A549 (cell line): ENCODE measurements at regions not wholly inside any gene's neighbourhood (a gene's known extent, or its start where the extent isn't known, plus 50 kb on each side); places are given as distances from the start of the nearest gene placed in this dataset.

Experiments
- ATAC-seq, 2 experiments: fragments of 200-7000 bp in 1 of 2; fragments of >200 bp in 1 of 2; cut with Nextera tagmentation in 1 of 2; cut with Tn5 transposase in 1 of 2; 3 replicates each; pipeline versions ENCODE4 v1.8.0 to v1.9.1; 2018 to 2020; ENCODE audit warnings: mild to moderate bottlenecking in 1 of 2, moderate library complexity in 1 of 2
- CTCF ChIA-PET: fragments of 300-600 bp; sonication (Branson Sonifier 250); formaldehyde crosslinking; extraction: SDS; loops from one replicate; lab custom pipeline; 2021; ENCODE audit warnings: antibody characterized with exemption, inconsistent platforms; lab: Yijun Ruan, JAX
- POLR2A ChIA-PET: fragments of 350-600 bp; formaldehyde crosslinking; extraction: SDS; loops from one replicate; lab custom pipeline; 2021; ENCODE audit warnings: antibody characterized with exemption, inconsistent platforms; lab: Yijun Ruan, JAX
- DNase-seq, 2 experiments: peaks; one replicate each; pipeline versions ENCODE4 v3.0.0 to v3.0.0-alpha.2; 2011 to 2016; ENCODE audit warnings: low read depth in 1 of 2, low spot score in 1 of 2
- FAIRE-seq: peaks from 2 replicates; lab custom pipeline; 2011; peaks lifted over from hg19 to GRCh38; lab: Jason Lieb, UNC
- H3K27ac ChIP-seq, 2 experiments: fragments of >200 bp; sonication (Bioruptor Twin); formaldehyde crosslinking; 3 replicates each; pipeline ENCODE4 v1.5.1; 2016 to 2017
- H3K4me1 ChIP-seq: fragments of >200 bp; sonication (Bioruptor Twin); formaldehyde crosslinking; 3 replicates; pipeline ENCODE4 v1.6.1; 2016
- H3K4me2 ChIP-seq: fragments of >200 bp; sonication (Bioruptor Twin); formaldehyde crosslinking; 3 replicates; pipeline ENCODE4 v1.6.1; 2016
- H3K4me3 ChIP-seq: fragments of >200 bp; sonication (Bioruptor Twin); formaldehyde crosslinking; 3 replicates; pipeline ENCODE4 v1.5.1; 2016
- H3K9me3 ChIP-seq: fragments of >200 bp; sonication (Bioruptor Twin); formaldehyde crosslinking; 3 replicates; pipeline ENCODE4 v1.6.1; 2016
- CBX2 ChIP-seq: fragments of 200-600 bp; sonication (generic); IDR thresholded peaks from 2 replicates; pipeline ENCODE4 v1.6.1; 2016; ENCODE audit warnings: low read depth, mild to moderate bottlenecking, borderline replicate concordance
- CBX8 ChIP-seq: fragments of 200-600 bp; sonication (generic); IDR thresholded peaks from 2 replicates; pipeline ENCODE4 v1.6.1; 2016
- CEBPB ChIP-seq, 2 experiments: fragments of >200 bp in 1 of 2; sonication (Bioruptor Twin) in 1 of 2; formaldehyde crosslinking in 1 of 2; IDR thresholded peaks; 2 replicates each; pipeline ENCODE4 v1.6.1; 2012 to 2016
- EHF ChIP-seq: fragments of 250-450 bp; sonication (Bioruptor Pico); IDR thresholded peaks from 2 replicates; pipeline ENCODE4 v1.5.0; 2020; ENCODE audit warnings: mild to moderate bottlenecking
- EHMT2 ChIP-seq: fragments of 200-600 bp; sonication (generic); IDR thresholded peaks from 2 replicates; pipeline ENCODE4 v1.6.1; 2016; ENCODE audit warnings: antibody characterized with exemption, low read depth, mild to moderate bottlenecking, moderate library complexity
- ESRRA ChIP-seq: fragments of 150-350 bp; IDR thresholded peaks from 2 replicates; pipeline ENCODE4 v1.6.1; 2014; ENCODE audit warnings: mild to moderate bottlenecking, low read length, borderline replicate concordance
- FOSL2 ChIP-seq, 2 experiments: fragments of 450-650 bp in 1 of 2; fragments of >200 bp in 1 of 2; sonication (Bioruptor Twin) in 1 of 2; formaldehyde crosslinking; IDR thresholded peaks; 2 replicates each; pipeline versions ENCODE4 v1.5.0 to v1.6.1; 2016 to 2020; ENCODE audit warnings: mild to moderate bottlenecking in 1 of 2, moderate library complexity in 1 of 2
- GATA3 ChIP-seq: IDR thresholded peaks from 2 replicates; pipeline ENCODE4 v1.6.1; 2012; ENCODE audit warnings: borderline replicate concordance
- HDAC2 ChIP-seq: fragments of 200-600 bp; sonication (generic); IDR thresholded peaks from 2 replicates; pipeline ENCODE4 v1.6.1; 2016
- HEYL ChIP-seq: fragments of 250-450 bp; sonication (Bioruptor Pico); IDR thresholded peaks from 2 replicates; pipeline ENCODE4 v1.8.0; 2021; ENCODE audit warnings: mild to moderate bottlenecking, moderate library complexity
- HOXB13 ChIP-seq: fragments of 250-450 bp; sonication (Bioruptor Pico); IDR thresholded peaks from 2 replicates; pipeline ENCODE4 v1.5.0; 2020; ENCODE audit warnings: low read depth, mild to moderate bottlenecking, moderate library complexity
- KDM1A ChIP-seq: fragments of 200-600 bp; sonication (generic); IDR thresholded peaks from 2 replicates; pipeline ENCODE4 v1.6.1; 2016; ENCODE audit warnings: low read depth, mild to moderate bottlenecking
- MAZ ChIP-seq: fragments of 150-350 bp; IDR thresholded peaks from 2 replicates; pipeline ENCODE4 v1.6.1; 2014; ENCODE audit warnings: antibody characterized with exemption, low read depth, low read length, borderline replicate concordance
- NPAS2 ChIP-seq: fragments of 250-450 bp; sonication (Bioruptor Pico); IDR thresholded peaks from 2 replicates; pipeline ENCODE4 v1.8.0; 2022; ENCODE audit warnings: mild to moderate bottlenecking, moderate library complexity, borderline replicate concordance
- PHF8 ChIP-seq: fragments of 200-600 bp; sonication (generic); IDR thresholded peaks from 2 replicates; pipeline ENCODE4 v1.6.1; 2016; ENCODE audit warnings: low read depth, mild to moderate bottlenecking, antibody characterized with exemption, moderate library complexity, borderline replicate concordance
- POLR2A ChIP-seq: IDR thresholded peaks from 2 replicates; pipeline ENCODE4 v1.6.1; 2012; ENCODE audit warnings: mild to moderate bottlenecking, low read length
- RAD21 ChIP-seq, 2 experiments: fragments of >200 bp in 1 of 2; sonication (Bioruptor Twin) in 1 of 2; formaldehyde crosslinking in 1 of 2; IDR thresholded peaks in 1 of 2; conservative IDR thresholded peaks in 1 of 2; 2 replicates in 1 of 2; 3 replicates in 1 of 2; pipeline ENCODE4 v1.6.1; 2012 to 2018; ENCODE audit warnings: inconsistent platforms in 1 of 2
- RFX5 ChIP-seq: fragments of 450-650 bp; IDR thresholded peaks from 2 replicates; pipeline ENCODE4 v1.7.1; 2014; ENCODE audit warnings: antibody characterized with exemption, mild to moderate bottlenecking, moderate library complexity
- RNF2 ChIP-seq: fragments of 200-600 bp; sonication (generic); IDR thresholded peaks from 2 replicates; pipeline ENCODE4 v1.6.1; 2016; ENCODE audit warnings: low read depth, mild to moderate bottlenecking, antibody characterized with exemption, moderate library complexity, borderline replicate concordance
- ZC3H11A ChIP-seq: fragments of 450-650 bp; IDR thresholded peaks from 2 replicates; pipeline ENCODE4 v1.6.1; 2014; ENCODE audit warnings: antibody characterized with exemption, mild to moderate bottlenecking
- WGBS: methylation state at CpG from one replicate; pipeline ENCODE4 v1.1.6; 2017; ENCODE audit errors: missing lambda C conversion rate; 5-methylcytosine and 5-hydroxymethylcytosine counted together
- TF ChIP-seq, protein P1 (sequence below): fragments of >200 bp; sonication (Bioruptor Twin); formaldehyde crosslinking; IDR thresholded peaks from 2 replicates; pipeline ENCODE4 v1.6.1; 2016
- TF ChIP-seq, protein P2 (sequence below): fragments of 200-600 bp; sonication (generic); IDR thresholded peaks from 2 replicates; pipeline ENCODE4 v1.6.1; 2016; ENCODE audit warnings: antibody characterized with exemption, mild to moderate bottlenecking, moderate library complexity
- TF ChIP-seq, protein P3 (sequence below): IDR thresholded peaks from 2 replicates; pipeline ENCODE4 v1.6.1; 2012
- TF ChIP-seq, protein P4 (sequence below): fragments of >200 bp; sonication (Bioruptor Twin); formaldehyde crosslinking; IDR thresholded peaks from 3 replicates; pipeline ENCODE4 v1.5.1; 2016
- TF ChIP-seq, protein P5 (sequence below): IDR thresholded peaks from 2 replicates; pipeline ENCODE4 v1.6.1; 2012

DNA sequence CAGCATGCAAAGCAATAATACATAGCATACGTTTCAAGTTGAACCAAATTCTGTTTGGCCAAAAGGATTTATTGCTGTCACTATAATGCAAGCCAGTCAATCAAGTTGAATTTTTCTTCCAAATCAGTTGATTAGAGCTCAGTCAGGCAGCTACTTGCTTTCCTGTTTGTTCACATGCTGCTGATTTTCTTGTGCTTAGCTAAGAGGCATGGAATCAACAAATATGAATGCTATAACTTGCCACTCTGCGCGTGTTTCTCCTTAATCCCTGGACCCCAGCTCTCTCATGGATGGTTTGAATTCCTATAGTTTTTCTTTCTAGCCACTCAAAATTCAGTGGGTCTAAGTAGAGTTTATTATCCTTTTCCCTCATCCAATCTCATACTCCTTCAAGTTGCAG is 311.3 kb downstream of the KLF5 start:
- no peak for FAIRE-seq
- no peak for DNase-seq
- WGBS, result 86% methylated on average over 3 of the region's 3 CpGs
- CTCF ChIA-PET, result no interaction called here
- no peak overlapping the region for H3K27ac ChIP-seq
- no peak overlapping the region for H3K4me2 ChIP-seq
- no peak for ATAC-seq
- H3K4me3 ChIP-seq, result no peak overlapping the region
- TF ChIP-seq PHF8 (no peak), POLR2A (no peak), GATA3 (no peak), CBX8 (no peak), ESRRA (no peak), HDAC2 (no peak), ZC3H11A (no peak), RFX5 (no peak), RNF2 (no peak), FOSL2 (IDR thresholded peaks at IDR 0.05) (no peak), FOSL2 (CRISPR knock-in tag; IDR thresholded peaks at IDR 0.05) (no peak), EHF (CRISPR knock-in tag) (no peak), HOXB13 (CRISPR knock-in tag) (no peak)
- TF ChIP-seq, protein P1, sequence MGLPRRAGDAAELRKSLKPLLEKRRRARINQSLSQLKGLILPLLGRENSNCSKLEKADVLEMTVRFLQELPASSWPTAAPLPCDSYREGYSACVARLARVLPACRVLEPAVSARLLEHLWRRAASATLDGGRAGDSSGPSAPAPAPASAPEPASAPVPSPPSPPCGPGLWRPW, result no peak
- TF ChIP-seq, protein P2, sequence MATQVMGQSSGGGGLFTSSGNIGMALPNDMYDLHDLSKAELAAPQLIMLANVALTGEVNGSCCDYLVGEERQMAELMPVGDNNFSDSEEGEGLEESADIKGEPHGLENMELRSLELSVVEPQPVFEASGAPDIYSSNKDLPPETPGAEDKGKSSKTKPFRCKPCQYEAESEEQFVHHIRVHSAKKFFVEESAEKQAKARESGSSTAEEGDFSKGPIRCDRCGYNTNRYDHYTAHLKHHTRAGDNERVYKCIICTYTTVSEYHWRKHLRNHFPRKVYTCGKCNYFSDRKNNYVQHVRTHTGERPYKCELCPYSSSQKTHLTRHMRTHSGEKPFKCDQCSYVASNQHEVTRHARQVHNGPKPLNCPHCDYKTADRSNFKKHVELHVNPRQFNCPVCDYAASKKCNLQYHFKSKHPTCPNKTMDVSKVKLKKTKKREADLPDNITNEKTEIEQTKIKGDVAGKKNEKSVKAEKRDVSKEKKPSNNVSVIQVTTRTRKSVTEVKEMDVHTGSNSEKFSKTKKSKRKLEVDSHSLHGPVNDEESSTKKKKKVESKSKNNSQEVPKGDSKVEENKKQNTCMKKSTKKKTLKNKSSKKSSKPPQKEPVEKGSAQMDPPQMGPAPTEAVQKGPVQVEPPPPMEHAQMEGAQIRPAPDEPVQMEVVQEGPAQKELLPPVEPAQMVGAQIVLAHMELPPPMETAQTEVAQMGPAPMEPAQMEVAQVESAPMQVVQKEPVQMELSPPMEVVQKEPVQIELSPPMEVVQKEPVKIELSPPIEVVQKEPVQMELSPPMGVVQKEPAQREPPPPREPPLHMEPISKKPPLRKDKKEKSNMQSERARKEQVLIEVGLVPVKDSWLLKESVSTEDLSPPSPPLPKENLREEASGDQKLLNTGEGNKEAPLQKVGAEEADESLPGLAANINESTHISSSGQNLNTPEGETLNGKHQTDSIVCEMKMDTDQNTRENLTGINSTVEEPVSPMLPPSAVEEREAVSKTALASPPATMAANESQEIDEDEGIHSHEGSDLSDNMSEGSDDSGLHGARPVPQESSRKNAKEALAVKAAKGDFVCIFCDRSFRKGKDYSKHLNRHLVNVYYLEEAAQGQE, result no peak
- TF ChIP-seq, all 56 proteins: peak for 0
- Histone ChIP-seq H3K4me1 (peaks cover 35% of the 10 kb centered on the region), H3K9me3 (no peaks in the 10 kb centered on the region)
- POLR2A ChIA-PET, result no interaction called here

DNA sequence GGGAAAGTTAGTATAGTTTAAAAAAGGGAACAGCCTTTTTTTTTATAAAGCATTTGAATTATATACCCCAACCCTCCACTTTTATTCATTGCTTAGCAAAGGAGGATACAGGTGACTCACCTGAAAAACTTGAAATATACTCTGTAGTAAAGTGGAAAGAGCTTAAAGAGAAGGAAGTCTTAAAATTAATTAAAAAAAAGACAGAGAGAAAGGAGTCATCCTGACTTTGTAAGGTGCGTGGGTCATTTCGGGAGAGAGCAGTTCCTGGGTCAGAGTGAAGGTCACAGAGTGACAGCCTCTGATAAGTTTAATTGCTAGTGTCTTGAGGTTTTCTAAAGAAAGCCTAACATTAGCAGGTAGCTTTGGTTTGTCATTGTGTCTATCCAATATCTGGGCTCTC is 310.3 kb downstream of the KLF5 start:
- H3K4me1 ChIP-seq, result peaks cover 42% of the 10 kb centered on the region
- CTCF ChIA-PET, result interaction anchor here (0.6 kb wide), 1 partner anchor 275 kb away, joined by 4 read pairs; no protein-coding TSS in a partner anchor
- FAIRE-seq (no peak), DNase-seq (no peak), ATAC-seq (no peak)
- 89% methylated on average over 2 of the region's 2 CpGs for WGBS
- no peaks in the 10 kb centered on the region for H3K9me3 ChIP-seq
- no peak overlapping the region for H3K4me3 ChIP-seq
- H3K4me2 ChIP-seq, result peak overlapping the region; percentile 62; the same call in 1 of the 3 replicates
- POLR2A ChIA-PET, result no interaction called here
- no peak overlapping the region for H3K27ac ChIP-seq
- TF ChIP-seq PHF8 (no peak), KDM1A (no peak), NPAS2 (CRISPR knock-in tag) (no peak)

DNA sequence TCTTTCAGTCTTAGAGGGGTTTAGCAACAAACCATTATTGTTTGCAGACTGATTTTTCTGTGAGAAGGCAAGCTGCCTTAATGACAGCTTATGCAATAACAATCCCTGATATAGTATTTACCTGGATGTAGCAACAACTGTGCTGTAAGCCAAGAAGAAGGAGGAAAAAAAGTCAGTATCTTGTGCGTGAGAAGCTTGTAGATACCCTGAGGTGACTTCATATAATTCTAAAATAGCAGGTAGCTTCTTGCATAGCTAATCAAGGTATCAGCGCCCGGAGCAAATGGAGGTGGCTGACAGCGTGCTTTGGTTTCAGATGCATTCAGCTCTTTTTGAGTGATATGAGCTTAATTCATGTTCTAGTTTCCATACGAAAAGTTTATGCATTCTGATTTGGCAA is 309.8 kb downstream of the KLF5 start:
- Histone ChIP-seq H3K9me3 (no peaks in the 10 kb centered on the region), H3K27ac (no peak overlapping the region; a peak in 1 of 6 replicates), H3K4me2 (peak overlapping the region; percentile 62), H3K4me1 (peaks cover 42% of the 10 kb centered on the region), H3K4me3 (no peak overlapping the region)
- TF ChIP-seq CBX8, result no peak
- TF ChIP-seq HEYL (CRISPR knock-in tag), result no peak
- TF ChIP-seq EHMT2, result no peak
- no peak for TF ChIP-seq CBX2
- TF ChIP-seq NPAS2 (CRISPR knock-in tag), result no peak
- TF ChIP-seq MAZ, result no peak
- TF ChIP-seq, protein P3, sequence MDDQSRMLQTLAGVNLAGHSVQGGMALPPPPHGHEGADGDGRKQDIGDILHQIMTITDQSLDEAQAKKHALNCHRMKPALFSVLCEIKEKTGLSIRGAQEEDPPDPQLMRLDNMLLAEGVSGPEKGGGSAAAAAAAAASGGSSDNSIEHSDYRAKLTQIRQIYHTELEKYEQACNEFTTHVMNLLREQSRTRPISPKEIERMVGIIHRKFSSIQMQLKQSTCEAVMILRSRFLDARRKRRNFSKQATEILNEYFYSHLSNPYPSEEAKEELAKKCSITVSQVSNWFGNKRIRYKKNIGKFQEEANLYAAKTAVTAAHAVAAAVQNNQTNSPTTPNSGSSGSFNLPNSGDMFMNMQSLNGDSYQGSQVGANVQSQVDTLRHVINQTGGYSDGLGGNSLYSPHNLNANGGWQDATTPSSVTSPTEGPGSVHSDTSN, result no peak
- TF ChIP-seq, protein P1, result 0 out of 2 replicates have a peak, but pooled peaks have one; percentile 31
- no peak for TF ChIP-seq ESRRA
- TF ChIP-seq, protein P4, sequence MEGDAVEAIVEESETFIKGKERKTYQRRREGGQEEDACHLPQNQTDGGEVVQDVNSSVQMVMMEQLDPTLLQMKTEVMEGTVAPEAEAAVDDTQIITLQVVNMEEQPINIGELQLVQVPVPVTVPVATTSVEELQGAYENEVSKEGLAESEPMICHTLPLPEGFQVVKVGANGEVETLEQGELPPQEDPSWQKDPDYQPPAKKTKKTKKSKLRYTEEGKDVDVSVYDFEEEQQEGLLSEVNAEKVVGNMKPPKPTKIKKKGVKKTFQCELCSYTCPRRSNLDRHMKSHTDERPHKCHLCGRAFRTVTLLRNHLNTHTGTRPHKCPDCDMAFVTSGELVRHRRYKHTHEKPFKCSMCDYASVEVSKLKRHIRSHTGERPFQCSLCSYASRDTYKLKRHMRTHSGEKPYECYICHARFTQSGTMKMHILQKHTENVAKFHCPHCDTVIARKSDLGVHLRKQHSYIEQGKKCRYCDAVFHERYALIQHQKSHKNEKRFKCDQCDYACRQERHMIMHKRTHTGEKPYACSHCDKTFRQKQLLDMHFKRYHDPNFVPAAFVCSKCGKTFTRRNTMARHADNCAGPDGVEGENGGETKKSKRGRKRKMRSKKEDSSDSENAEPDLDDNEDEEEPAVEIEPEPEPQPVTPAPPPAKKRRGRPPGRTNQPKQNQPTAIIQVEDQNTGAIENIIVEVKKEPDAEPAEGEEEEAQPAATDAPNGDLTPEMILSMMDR, result no peak
- no peak for TF ChIP-seq RAD21 (conservative IDR thresholded peaks at IDR 0.05 in 1 of 2, IDR thresholded peaks at IDR 0.05 in 1 of 2)
- TF ChIP-seq EHF (CRISPR knock-in tag), result no peak
- TF ChIP-seq CEBPB (IDR thresholded peaks at IDR 0.05), result peak in 1 of 2 experiments; percentile 36; a peak in 1 of 4 replicates
- TF ChIP-seq RFX5, result no peak
- TF ChIP-seq, protein P5, sequence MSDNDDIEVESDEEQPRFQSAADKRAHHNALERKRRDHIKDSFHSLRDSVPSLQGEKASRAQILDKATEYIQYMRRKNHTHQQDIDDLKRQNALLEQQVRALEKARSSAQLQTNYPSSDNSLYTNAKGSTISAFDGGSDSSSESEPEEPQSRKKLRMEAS, result no peak
- no peak for TF ChIP-seq FOSL2 (IDR thresholded peaks at IDR 0.05)
- TF ChIP-seq FOSL2 (CRISPR knock-in tag; IDR thresholded peaks at IDR 0.05), result no peak
- 50% methylated on average over 5 of the region's 5 CpGs for WGBS
- ChIA-PET CTCF (interaction anchor here (0.6 kb wide), 2 partner anchors 274 to 392 kb away, joined by 3 to 4 read pairs; no protein-coding TSS in a partner anchor), POLR2A (no interaction called here)
- FAIRE-seq, result no peak
- no peak for ATAC-seq
- DNase-seq, result peak in 1 of 2 experiments; percentile 11
